SU-DHL-6 (cell line): ENCODE measurements at regions not wholly inside any gene's neighbourhood (a gene's known extent, or its start where the extent isn't known, plus 50 kb on each side); places are given as distances from the start of the nearest gene placed in this dataset.

Experiments used
- H2AFZ ChIP-seq: fragments of 200-600 bp; sonication (generic); 2 replicates; pipeline ENCODE4 v1.6.1; 2014; ENCODE audit warnings: low read depth, mild to moderate bottlenecking, moderate library complexity, mixed read lengths, antibody characterized with exemption, low read length; ENCODE audit not compliant: severe bottlenecking
- H3F3A ChIP-seq: fragments of 200-600 bp; shearing (Covaris generic); 2 replicates; pipeline ENCODE4 v1.6.0; 2016; ENCODE audit warnings: antibody characterized with exemption, mild to moderate bottlenecking; ENCODE audit not compliant: insufficient read depth
- H3K27ac ChIP-seq: fragments of 200-600 bp; sonication (generic); 2 replicates; pipeline ENCODE4 v1.5.1; 2016; ENCODE audit warnings: low read depth, mild to moderate bottlenecking, low read length, moderate library complexity, mixed read lengths
- H3K27me3 ChIP-seq: fragments of 200-600 bp; sonication (generic), shearing (Covaris generic); 2 replicates; pipeline ENCODE4 v1.6.0; 2014; ENCODE audit warnings: mild to moderate bottlenecking, low read length
- H3K36me3 ChIP-seq: fragments of 200-600 bp; sonication (generic); 2 replicates; pipeline ENCODE4 v1.6.1; 2014; ENCODE audit warnings: mild to moderate bottlenecking, low read length, mixed read lengths
- H3K4me2 ChIP-seq: fragments of 300-600, 200-600 bp; shearing (Covaris generic), sonication (generic); 2 replicates; pipeline ENCODE4 v1.6.0; 2014; ENCODE audit warnings: low read length, low read depth, mild to moderate bottlenecking; ENCODE audit not compliant: poor library complexity, severe bottlenecking
- H3K4me3 ChIP-seq: fragments of 200-600 bp; sonication (generic); 2 replicates; pipeline ENCODE4 v1.5.1; 2014; ENCODE audit warnings: antibody characterized with exemption, low read length, mild to moderate bottlenecking, mixed read lengths; ENCODE audit not compliant: insufficient read depth, poor library complexity, severe bottlenecking
- H3K79me2 ChIP-seq: fragments of 200-600 bp; sonication (generic); 2 replicates; pipeline ENCODE4 v1.6.1; 2014; ENCODE audit warnings: mild to moderate bottlenecking, low read length, moderate library complexity; ENCODE audit not compliant: insufficient read depth
- H3K9ac ChIP-seq: fragments of 200-600 bp; sonication (generic); 2 replicates; pipeline ENCODE4 v1.7.0; 2014; ENCODE audit warnings: mild to moderate bottlenecking, low read length
- H3K9me2 ChIP-seq: fragments of 200-600 bp; sonication (generic); replicated peaks from 2 replicates; pipeline ENCODE4 v1.6.1; 2014; ENCODE audit warnings: low read length; ENCODE audit not compliant: insufficient read depth
- H3K9me3 ChIP-seq: fragments of 200-600 bp; sonication (generic); 2 replicates; pipeline ENCODE4 v1.6.1; 2014; ENCODE audit warnings: low read length, mixed read lengths; ENCODE audit not compliant: insufficient read depth
- H4K20me1 ChIP-seq: fragments of 200-600 bp; sonication (generic); 2 replicates; pipeline ENCODE4 v1.6.1; 2014; ENCODE audit warnings: low read depth, mild to moderate bottlenecking, antibody characterized with exemption, low read length, moderate library complexity, mixed read lengths
- CTCF ChIP-seq: fragments of 200-600 bp; sonication (generic); IDR thresholded peaks from one replicate; pipeline ENCODE4 v1.5.1; 2017; ENCODE audit warnings: antibody characterized with exemption, mild to moderate bottlenecking, low read length, moderate library complexity; ENCODE audit not compliant: insufficient read depth, poor library complexity, severe bottlenecking
- EZH2phosphoT487 ChIP-seq: fragments of 200-600 bp; sonication (generic), shearing (Covaris generic); conservative IDR thresholded peaks from 2 replicates; pipeline ENCODE4 v1.6.1; 2018; ENCODE audit warnings: mild to moderate bottlenecking, antibody characterized with exemption, low read length, moderate library complexity, mixed read lengths

GRCh38 chr2:122523981-122524380 is 768.5 kb downstream of the TSN start:
- no peak overlapping the region for H3K4me3 ChIP-seq
- no peaks in the 10 kb centered on the region for H3F3A ChIP-seq
- no peaks in the 10 kb centered on the region for H3K9me3 ChIP-seq
- TF ChIP-seq EZH2phosphoT487 (no peak), CTCF (no peak)
- H4K20me1 ChIP-seq = no peaks in the 10 kb centered on the region
- H3K27ac ChIP-seq = no peak overlapping the region
- no peaks in the 10 kb centered on the region for H3K79me2 ChIP-seq
- no peaks in the 10 kb centered on the region; the same call in 1 of the 2 replicates for H3K27me3 ChIP-seq
- no peak overlapping the region for H3K9ac ChIP-seq
- no peak overlapping the region for H2AFZ ChIP-seq
- no peaks in the 10 kb centered on the region for H3K9me2 ChIP-seq
- H3K4me2 ChIP-seq = no peak overlapping the region
- H3K36me3 ChIP-seq = no peaks in the 10 kb centered on the region

GRCh38 chr2:122525336-122525735 is 769.9 kb downstream of the TSN start:
- Histone ChIP-seq H3K4me2 (no peak overlapping the region), H3K79me2 (no peaks in the 10 kb centered on the region), H3K27ac (no peak overlapping the region), H3K36me3 (no peaks in the 10 kb centered on the region), H3K4me3 (no peak overlapping the region), H3K9me2 (no peaks in the 10 kb centered on the region), H2AFZ (no peak overlapping the region), H3K9ac (no peak overlapping the region), H3K27me3 (no peaks in the 10 kb centered on the region; the same call in 1 of the 2 replicates), H4K20me1 (no peaks in the 10 kb centered on the region), H3F3A (no peaks in the 10 kb centered on the region), H3K9me3 (no peaks in the 10 kb centered on the region)
- TF ChIP-seq EZH2phosphoT487 (no peak), CTCF (no peak)

GRCh38 chr2:122528061-122528460 is 772.6 kb downstream of the TSN start:
- no peaks in the 10 kb centered on the region for H3K9me2 ChIP-seq
- no peak overlapping the region for H3K27ac ChIP-seq
- TF ChIP-seq EZH2phosphoT487 (no peak), CTCF (no peak)
- no peaks in the 10 kb centered on the region for H3F3A ChIP-seq
- H3K27me3 ChIP-seq = no peaks in the 10 kb centered on the region; the same call in 1 of the 2 replicates
- no peaks in the 10 kb centered on the region for H3K36me3 ChIP-seq
- no peaks in the 10 kb centered on the region for H3K79me2 ChIP-seq
- no peaks in the 10 kb centered on the region for H4K20me1 ChIP-seq
- no peak overlapping the region for H3K4me2 ChIP-seq
- no peaks in the 10 kb centered on the region for H3K9me3 ChIP-seq
- H2AFZ ChIP-seq = no peak overlapping the region
- H3K4me3 ChIP-seq = no peak overlapping the region
- no peak overlapping the region for H3K9ac ChIP-seq
